ENCODE measurements at regions not wholly inside any gene's neighbourhood (a gene's known extent, or its start where the extent isn't known, plus 50 kb on each side); places are given as distances from the start of the nearest gene placed in this dataset.
"Not testable (repeated sequence)": the region's sequence is repeated elsewhere in the genome, so short reads cannot be mapped to it uniquely, and the experiment has no call there.

- Histone ChIP-seq H3K4me3 (no peak overlapping the region), H3K9me3 (peaks cover 25% of the 10 kb centered on the region), H3K4me2 (no peak overlapping the region), H3K9ac (no peak overlapping the region), H3K27ac (no peak overlapping the region), H3K4me1 (peaks cover 5% of the 10 kb centered on the region; the same call in 1 of the 2 replicates), H3K27me3 (no peaks in the 10 kb centered on the region), H4K20me1 (no peaks in the 10 kb centered on the region), H3K36me3 (no peaks in the 10 kb centered on the region)
- TF ChIP-seq Cebpa-rat (IDR thresholded peaks at IDR 0.05), result no peak
Observed at GRCh38 chr7:16951483-16952080, 69.8 kb upstream of the AGR3 start.

GRCh38 chr7:16954321-16954720 lies 72.5 kb upstream of the AGR3 start:
- H3K4me3 ChIP-seq, result no peak overlapping the region
- no peaks in the 10 kb centered on the region for H4K20me1 ChIP-seq
- H3K9ac ChIP-seq, result no peak overlapping the region
- no peak overlapping the region for H3K4me2 ChIP-seq
- peaks cover 5% of the 10 kb centered on the region; the same call in 1 of the 2 replicates for H3K4me1 ChIP-seq
- no peaks in the 10 kb centered on the region for H3K27me3 ChIP-seq
- no peak for TF ChIP-seq Cebpa-rat (IDR thresholded peaks at IDR 0.05)
- no peaks in the 10 kb centered on the region for H3K36me3 ChIP-seq
- no peak overlapping the region for H3K27ac ChIP-seq
- H3K9me3 ChIP-seq, result peaks cover 2% of the 10 kb centered on the region

GRCh38 chr7:16958724-16959123 lies 76.9 kb upstream of the AGR3 start:
- Histone ChIP-seq H3K36me3 (no peaks in the 10 kb centered on the region), H3K4me3 (no peak overlapping the region), H3K4me2 (no peak overlapping the region), H3K9me3 (no peaks in the 10 kb centered on the region), H3K4me1 (peaks cover 5% of the 10 kb centered on the region; the same call in 1 of the 2 replicates), H4K20me1 (no peaks in the 10 kb centered on the region), H3K9ac (no peak overlapping the region), H3K27me3 (no peaks in the 10 kb centered on the region), H3K27ac (no peak overlapping the region)
- no peak for TF ChIP-seq Cebpa-rat (IDR thresholded peaks at IDR 0.05)

GRCh38 chr7:16960337-16960965 lies 78.7 kb upstream of the AGR3 start:
- H3K9ac ChIP-seq, result no peak overlapping the region
- H3K27me3 ChIP-seq, result no peaks in the 10 kb centered on the region
- H3K4me2 ChIP-seq, result no peak overlapping the region
- no peak overlapping the region for H3K27ac ChIP-seq
- no peaks in the 10 kb centered on the region for H4K20me1 ChIP-seq
- peaks cover 8% of the 10 kb centered on the region; the same call in 1 of the 2 replicates for H3K9me3 ChIP-seq
- no peaks in the 10 kb centered on the region for H3K36me3 ChIP-seq
- TF ChIP-seq Cebpa-rat (IDR thresholded peaks at IDR 0.05), result no peak
- no peak overlapping the region for H3K4me3 ChIP-seq
- H3K4me1 ChIP-seq, result no peaks in the 10 kb centered on the region

GRCh38 chr7:16961641-16962040 lies 79.9 kb upstream of the AGR3 start:
- Histone ChIP-seq H3K27me3 (no peaks in the 10 kb centered on the region), H3K27ac (no peak overlapping the region), H3K9me3 (peaks cover 17% of the 10 kb centered on the region), H3K4me1 (no peaks in the 10 kb centered on the region), H3K36me3 (no peaks in the 10 kb centered on the region), H3K4me3 (no peak overlapping the region), H3K9ac (no peak overlapping the region), H4K20me1 (no peaks in the 10 kb centered on the region), H3K4me2 (no peak overlapping the region)
- no peak for TF ChIP-seq Cebpa-rat (IDR thresholded peaks at IDR 0.05)

GRCh38 chr7:16963044-16963443 lies 81.3 kb upstream of the AGR3 start:
- H3K9ac ChIP-seq, result no peak overlapping the region
- H3K4me3 ChIP-seq, result no peak overlapping the region

GRCh38 chr7:16965697-16966096 lies 83.9 kb upstream of the AGR3 start:
- not testable (repeated sequence) for H3K4me2 ChIP-seq, H3K36me3 ChIP-seq, H3K9ac ChIP-seq, H3K27me3 ChIP-seq, H3K4me3 ChIP-seq, H3K4me1 ChIP-seq, H4K20me1 ChIP-seq, H3K27ac ChIP-seq
- peaks cover 17% of the 10 kb centered on the region for H3K9me3 ChIP-seq

More at GRCh38 chr7:16963044-16963443, 81.3 kb upstream of the AGR3 start:
- Histone ChIP-seq H3K27ac (no peak overlapping the region), H4K20me1 (no peaks in the 10 kb centered on the region), H3K4me2 (no peak overlapping the region), H3K9me3 (peaks cover 17% of the 10 kb centered on the region), H3K4me1 (no peaks in the 10 kb centered on the region), H3K36me3 (no peaks in the 10 kb centered on the region), H3K27me3 (no peaks in the 10 kb centered on the region)
- no peak for TF ChIP-seq Cebpa-rat (IDR thresholded peaks at IDR 0.05)

GRCh38 chr7:16967300-16967811 lies 85.6 kb upstream of the AGR3 start:
- Histone ChIP-seq H3K4me2 (no peak overlapping the region), H3K27ac (no peak overlapping the region), H3K9ac (no peak overlapping the region), H3K4me1 (no peaks in the 10 kb centered on the region), H3K4me3 (no peak overlapping the region), H3K9me3 (peaks cover 17% of the 10 kb centered on the region), H3K27me3 (no peaks in the 10 kb centered on the region), H3K36me3 (no peaks in the 10 kb centered on the region), H4K20me1 (no peaks in the 10 kb centered on the region)
- no peak for TF ChIP-seq Cebpa-rat (IDR thresholded peaks at IDR 0.05)

- H3K9me3 ChIP-seq, result peaks cover 4% of the 10 kb centered on the region
- H3K4me1 ChIP-seq, result no peaks in the 10 kb centered on the region
- no peak overlapping the region for H3K27ac ChIP-seq
- no peak overlapping the region for H3K4me2 ChIP-seq
- H3K36me3 ChIP-seq, result no peaks in the 10 kb centered on the region
- H3K27me3 ChIP-seq, result no peaks in the 10 kb centered on the region
- no peak overlapping the region for H3K9ac ChIP-seq
- no peak for TF ChIP-seq Cebpa-rat (IDR thresholded peaks at IDR 0.05)
- no peak overlapping the region for H3K4me3 ChIP-seq
- H4K20me1 ChIP-seq, result no peaks in the 10 kb centered on the region
Observed at GRCh38 chr7:16970732-16971482, 89.1 kb upstream of the AGR3 start.

- H3K9me3 ChIP-seq, result no peaks in the 10 kb centered on the region
- H3K4me2 ChIP-seq, result no peak overlapping the region
- no peak overlapping the region for H3K27ac ChIP-seq
- TF ChIP-seq Cebpa-rat (IDR thresholded peaks at IDR 0.05), result no peak
- H3K4me3 ChIP-seq, result no peak overlapping the region
- no peaks in the 10 kb centered on the region for H4K20me1 ChIP-seq
- H3K36me3 ChIP-seq, result no peaks in the 10 kb centered on the region
- no peak overlapping the region for H3K9ac ChIP-seq
- no peaks in the 10 kb centered on the region for H3K4me1 ChIP-seq
- H3K27me3 ChIP-seq, result no peaks in the 10 kb centered on the region
Observed at GRCh38 chr7:16975712-16976111, 93.9 kb upstream of the AGR3 start.

Measured in BLaER1 (cell line).